Superior temporal gyrus (tissue), 1 donor: ENCODE measurements at regions not wholly inside any gene's neighbourhood (a gene's known extent, or its start where the extent isn't known, plus 50 kb on each side); places are given as distances from the start of the nearest gene placed in this dataset.
"Not testable (repeated sequence)": the region's sequence is repeated elsewhere in the genome, so short reads cannot be mapped to it uniquely, and the experiment has no call there.

Source experiments
- DNase-seq: peaks from one replicate; pipeline ENCODE4 v3.0.0-alpha.2; 2016; ENCODE audit errors: extremely low spot score

GRCh38 chr3:153746211-153746610, 375.0 kb upstream of the ARHGEF26 start:
- no peak for DNase-seq

DNA sequence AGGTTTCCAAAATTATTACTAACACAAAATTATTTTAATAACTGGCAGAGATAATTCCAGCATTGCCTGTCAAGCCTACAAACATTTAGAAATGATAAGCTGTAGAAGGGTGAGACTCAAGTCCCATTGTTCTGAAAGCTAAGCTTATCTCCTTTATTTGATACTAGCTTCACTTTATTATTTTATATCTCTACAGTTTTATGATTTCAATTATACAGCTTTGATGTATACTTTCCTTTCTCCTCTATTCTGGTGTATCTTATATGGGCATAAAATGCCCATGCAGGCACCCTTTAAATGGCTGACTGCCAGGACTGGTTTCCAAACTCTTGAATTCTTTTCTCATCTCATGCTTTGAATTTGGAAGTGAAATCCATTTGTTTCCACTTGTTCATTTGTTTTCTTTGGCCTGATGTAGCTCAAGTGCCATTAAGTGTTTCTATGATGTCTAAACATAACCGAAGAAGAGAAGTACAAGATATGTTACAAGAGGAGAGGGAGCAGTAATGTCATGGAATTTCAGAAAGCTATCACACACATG, 372.1 kb upstream of the ARHGEF26 start:
- no peak for DNase-seq

DNA sequence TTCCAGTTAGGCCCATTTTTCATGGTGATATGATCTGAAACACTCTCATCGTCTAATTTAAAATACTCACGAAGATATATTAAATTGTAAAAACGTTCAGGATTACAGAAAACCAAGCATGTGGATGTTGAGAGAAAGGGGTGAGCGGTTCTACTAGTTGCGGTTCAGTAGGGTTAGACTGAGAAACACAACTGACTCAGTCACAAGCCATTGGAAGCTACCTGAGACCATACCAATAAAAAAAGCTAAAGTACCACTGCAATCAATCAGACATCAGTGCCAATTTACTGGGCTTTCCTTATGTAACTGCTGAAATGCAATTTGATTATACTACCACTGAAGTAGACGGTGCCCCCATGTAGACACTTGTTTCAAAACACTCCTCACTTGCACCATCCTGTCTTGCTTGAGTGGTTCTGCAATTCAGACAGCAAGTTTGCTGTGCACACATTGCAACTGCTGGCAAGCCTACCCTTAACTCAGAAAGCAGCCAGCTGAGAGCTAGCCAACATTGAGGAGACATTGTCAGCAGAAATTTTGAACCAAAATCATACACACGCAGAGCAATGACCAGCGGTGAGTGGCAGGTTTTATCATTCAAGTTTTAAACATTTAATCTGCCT, 368.7 kb upstream of the ARHGEF26 start:
- DNase-seq, result no peak

DNA sequence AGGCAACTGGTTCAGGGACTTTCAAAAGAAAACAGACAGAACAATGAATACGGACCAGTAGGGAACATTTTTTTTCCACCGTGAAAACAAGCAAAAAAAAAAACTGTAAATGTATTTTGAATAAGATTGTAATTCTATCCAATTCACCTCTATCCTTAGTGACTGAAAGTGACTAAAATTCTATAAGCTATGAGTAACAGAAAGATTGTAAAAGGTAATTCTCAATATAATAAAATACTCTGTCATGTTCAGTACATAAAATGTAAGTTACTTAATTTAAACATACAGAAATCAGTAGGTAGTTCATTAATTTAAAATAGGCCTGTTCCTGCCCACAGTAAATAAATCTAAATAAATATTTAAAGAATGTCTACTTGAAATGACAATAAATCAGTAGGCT, 368.2 kb upstream of the ARHGEF26 start:
- DNase-seq, result no peak

DNA sequence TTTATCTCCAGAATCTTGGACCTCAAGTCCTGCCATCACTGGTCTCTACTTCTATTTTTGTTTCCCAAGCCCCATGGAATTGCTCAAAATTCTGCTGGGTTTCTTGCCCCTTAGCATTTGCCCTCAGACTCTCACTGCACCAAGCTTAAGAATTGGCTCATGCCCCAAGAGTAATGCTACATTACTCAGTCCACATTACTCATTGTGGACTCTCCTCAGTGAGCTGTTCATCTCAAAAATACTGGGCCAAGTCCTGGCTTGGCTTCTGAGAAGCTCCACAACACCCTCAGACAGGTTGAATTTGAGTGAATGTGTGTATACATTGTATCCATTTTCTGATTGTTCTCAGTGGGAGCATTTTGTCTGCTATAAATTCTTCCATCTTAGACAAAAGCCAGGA, 364.4 kb upstream of the ARHGEF26 start:
- no peak for DNase-seq

DNA sequence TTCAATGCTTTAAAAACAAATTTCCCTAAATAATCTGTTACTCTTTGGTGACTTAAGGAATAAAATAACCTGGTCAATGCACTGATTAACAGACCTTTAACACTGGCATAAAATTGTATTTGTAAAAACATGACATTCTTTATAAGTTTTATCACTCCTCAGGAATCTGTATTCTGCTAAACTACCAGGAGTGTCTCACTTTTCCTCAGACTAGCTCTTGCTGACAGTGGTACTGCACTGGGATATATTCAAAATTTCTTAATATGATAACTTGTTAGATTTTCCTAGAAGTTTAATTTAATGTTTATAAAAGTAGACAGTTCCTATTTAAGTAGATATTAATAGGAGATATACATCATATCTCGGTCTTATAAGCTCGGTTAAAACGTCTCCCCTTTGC, 363.4 kb upstream of the ARHGEF26 start:
- DNase-seq, result no peak

GRCh38 chr3:153760948-153761347, 360.2 kb upstream of the ARHGEF26 start:
- no peak for DNase-seq

DNA sequence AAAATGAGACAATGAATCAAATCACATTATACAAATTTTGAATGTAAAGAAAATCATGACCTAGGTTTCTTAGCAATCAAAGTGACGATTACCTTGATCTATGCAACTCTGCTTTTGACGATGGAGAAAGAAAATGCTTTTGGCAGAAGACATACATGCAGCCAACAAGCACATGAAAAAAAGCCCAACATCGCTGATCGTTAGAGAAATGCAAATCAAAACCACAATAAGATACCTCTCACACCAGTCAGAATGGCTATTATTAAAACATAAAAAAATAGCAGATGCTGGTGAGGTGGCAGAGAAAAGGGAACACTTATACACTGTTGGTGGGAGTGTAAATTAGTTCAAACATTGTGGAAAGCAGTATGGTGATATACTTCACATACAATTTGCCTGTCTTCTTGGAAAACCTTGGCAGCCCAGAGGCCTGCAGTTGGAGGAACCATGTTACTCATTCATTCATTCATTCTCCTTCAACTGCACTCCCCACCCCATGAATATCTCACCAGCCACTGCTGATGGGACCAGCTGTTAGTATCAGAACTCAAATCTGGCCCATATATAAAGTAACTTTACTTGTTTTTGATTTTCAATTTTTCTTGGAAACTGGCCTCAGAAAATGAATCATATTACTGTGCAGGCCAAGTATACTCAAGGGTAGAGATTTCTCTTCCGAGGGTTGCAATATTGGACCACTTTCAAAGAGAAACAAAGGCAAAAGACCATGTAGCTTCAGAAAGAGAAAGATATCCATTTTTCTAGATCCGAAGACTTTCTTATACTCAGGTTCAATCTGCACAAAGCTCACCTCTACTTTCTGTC, 358.6 kb upstream of the ARHGEF26 start:
- DNase-seq, result no peak

DNA sequence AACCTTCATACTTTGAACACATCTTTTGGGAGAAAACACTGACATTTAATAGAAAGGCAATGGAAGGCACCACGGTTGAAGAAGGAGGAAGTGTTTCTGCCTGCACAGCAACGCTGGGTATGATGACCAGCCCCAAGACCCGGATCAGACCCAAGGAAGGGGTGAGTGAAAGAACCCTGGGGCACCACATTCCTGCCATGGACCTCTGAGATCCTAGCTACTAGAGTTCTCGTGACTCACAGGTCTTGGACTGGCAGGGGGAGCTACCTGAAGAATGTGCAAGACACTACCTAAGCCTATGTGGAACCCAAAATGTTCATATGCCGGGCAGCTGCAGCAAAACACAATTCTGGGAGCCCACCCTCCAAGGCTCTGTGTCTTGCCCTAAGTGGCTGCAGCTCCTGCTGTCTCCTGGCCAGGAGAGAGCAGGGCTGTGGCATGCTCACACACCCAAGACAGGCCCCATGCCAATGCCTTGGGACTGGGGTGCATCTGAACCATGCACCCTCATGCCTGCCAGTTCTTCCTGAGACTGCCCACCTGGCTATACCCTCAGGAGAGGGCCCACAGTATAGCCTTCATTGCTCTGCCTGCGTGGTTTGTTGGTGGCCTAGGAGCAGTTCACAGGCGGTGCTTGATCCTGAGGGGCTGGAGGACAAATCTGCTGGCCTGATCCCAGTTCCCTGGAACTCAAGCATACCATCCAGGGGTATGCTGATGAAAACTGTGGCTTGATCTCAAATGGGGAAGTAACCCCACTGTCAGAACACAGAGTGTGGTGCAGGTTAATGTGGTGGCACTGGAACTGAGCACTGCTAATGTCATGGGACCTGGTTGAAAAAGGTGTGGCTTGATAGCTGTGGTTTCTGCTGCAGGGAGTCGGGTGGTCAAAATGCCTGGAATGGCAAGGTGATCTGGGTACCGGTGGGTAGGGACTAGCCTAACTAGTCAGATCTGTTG, 353.3 kb upstream of the ARHGEF26 start:
- no peak for DNase-seq

- DNase-seq, result peak; percentile 73
These were observed 352.4 kb upstream of the ARHGEF26 start for GRCh38 chr3:153768561-153769469.

GRCh38 chr3:153783106-153783505, 338.1 kb upstream of the ARHGEF26 start:
- DNase-seq, result no peak

DNA sequence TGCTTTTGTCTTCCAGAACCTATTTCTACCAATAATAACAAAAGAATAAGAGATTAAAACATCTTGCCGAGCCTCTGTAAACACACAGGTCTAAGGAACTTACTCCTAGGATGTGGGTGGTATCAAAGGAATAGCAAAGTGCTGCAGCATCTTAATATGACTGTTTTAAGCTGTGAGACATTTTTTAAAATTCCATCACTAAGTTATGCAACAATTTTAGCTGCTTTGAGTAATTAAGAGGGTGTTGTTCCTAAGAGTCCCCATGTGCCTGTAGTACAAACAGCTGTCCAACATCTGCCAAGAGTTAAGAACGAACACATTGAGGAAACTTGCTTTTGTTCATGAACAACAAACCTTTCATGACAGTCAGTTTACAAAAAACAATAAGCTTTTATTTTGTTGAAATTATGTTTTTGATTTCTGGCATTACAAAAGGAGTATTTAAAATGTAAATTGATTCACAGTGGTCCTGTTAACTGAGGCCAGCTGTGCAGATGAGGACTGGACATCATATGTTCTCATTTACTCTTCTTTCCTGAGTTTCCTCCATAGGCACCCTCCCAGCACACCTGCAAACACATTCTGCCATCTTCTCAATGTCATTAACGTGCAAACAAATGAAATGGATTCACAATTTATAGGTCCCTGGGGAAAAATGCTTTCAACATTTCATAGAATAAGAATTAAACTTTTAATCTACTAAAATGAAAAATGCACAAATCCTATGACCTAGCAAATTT, 337.3 kb upstream of the ARHGEF26 start:
- no peak for DNase-seq

DNA sequence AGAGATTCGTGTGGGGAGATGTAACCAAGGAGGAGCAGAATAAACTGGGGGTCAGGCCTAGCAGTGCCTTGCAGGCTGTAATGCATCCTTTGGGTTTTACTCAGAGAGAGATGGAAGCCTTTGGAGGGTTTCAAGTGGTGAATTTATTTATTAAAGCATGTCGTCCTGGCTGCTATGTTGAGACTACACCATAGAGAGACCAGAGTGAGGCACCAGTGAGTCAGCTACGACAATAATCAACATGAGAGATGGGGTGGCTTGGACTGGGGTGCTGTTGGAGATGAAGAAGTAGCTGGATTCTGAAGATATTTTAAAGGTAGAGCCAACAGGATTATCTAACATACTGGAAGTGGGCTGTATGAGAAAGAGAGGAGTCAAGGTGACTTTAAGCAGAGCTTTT, 335.3 kb upstream of the ARHGEF26 start:
- DNase-seq, result no peak

GRCh38 chr3:153789380-153789779, 331.8 kb upstream of the ARHGEF26 start:
- no peak for DNase-seq

DNA sequence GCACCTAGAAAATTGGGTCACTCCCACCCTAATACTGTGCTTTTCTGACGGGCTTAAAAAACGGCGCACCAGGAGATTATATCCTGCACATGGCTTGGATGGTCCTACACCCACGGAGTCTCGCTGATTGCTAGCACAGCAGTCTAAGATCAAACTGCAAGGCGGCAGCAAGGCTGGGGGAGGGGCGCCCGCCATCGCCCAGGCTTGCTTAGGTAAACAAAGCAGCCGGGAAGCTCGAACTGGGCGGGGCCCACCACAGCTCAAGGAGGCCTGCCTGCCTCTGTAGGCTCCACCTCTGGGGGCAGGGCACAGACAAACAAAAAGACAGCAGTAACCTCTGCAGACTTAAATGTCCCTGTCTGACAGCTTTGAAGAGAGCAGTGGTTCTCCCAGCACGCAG, 324.1 kb upstream of the ARHGEF26 start:
- DNase-seq, result not testable (repeated sequence)

DNA sequence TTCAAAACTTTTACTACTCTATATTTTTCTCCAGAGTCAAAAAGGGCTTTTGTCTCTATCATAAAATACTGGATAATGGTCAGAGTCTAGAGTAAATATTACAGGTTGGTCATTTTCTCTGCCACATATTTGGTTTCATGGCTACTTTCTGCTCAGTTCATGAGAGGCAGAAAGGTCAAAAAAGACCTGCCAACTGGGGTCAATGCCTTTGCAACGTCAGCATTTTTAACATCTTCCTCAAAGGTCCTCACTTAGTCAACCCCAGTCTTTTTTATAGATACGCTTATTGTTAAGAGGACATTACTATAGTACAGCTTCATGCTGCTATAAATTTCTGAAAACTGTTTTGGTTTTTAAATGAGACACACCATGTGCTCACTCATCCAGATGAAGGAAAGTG, 312.1 kb upstream of the ARHGEF26 start:
- no peak for DNase-seq

DNA sequence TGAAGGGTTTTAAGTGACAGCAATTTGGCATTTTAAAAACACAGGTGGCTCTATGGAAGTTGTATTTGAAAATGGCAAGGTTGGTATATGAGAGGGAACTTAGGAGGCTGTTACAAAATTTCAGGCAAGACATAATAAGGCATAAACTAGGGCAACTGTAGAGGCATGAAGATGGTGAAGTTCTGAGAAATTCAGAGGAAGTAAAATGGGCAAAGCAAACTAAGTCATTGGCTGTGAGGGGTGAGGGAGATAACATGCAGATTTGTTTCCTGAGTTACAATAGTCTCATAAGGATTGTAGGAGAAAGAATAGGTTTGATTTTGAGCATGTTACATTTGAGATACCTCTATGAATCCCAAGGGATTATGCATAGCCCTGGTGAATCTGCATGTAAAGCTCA, 302.9 kb upstream of the ARHGEF26 start:
- no peak for DNase-seq

GRCh38 chr3:153820035-153820434, 301.2 kb upstream of the ARHGEF26 start:
- no peak for DNase-seq

DNA sequence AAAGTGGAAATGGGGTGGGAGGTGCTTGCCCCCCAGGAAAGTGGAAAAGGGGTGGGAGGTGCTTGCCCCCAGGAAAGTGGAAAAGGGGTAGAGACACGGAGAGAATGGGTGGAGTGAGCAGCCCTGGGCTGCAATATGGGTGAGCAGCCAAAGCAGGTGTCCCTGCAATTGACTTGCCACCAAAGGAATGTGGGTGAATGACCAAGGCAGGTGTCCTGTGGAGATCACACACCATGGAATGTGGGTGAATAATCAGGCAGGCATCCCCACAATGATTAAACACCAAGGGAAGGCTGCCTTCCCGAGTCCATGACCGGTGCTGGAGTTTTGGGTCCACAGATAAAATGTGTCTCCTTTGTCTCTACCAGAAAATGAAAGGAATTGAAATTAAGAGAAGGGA, 292.8 kb upstream of the ARHGEF26 start:
- not testable (repeated sequence) for DNase-seq

DNA sequence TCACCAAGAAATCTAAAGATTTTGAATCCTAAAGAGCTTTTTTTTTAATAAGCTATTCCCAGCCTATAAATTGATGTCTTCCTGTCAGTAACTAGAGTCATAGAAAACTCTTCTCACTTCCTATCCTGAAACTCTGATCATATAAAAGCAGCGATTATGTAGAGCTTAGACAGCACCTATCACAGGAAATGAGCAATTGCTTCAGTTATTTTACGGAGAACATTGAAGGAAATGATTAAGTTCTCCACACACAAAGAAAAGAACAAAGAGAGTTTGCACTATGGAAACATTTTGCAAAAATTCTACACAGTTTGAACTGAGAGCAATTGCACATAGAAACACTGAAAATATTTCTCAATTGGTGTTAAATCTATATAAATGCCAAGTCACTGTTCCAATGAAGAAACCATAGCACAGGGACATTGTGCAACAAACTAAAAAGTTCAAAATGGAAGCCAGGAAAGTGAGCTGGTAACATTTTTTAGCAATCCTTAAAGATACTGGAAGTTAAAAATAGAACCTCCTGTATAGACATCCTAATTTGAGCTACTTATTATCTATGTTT, 291.5 kb upstream of the ARHGEF26 start:
- no peak for DNase-seq
